Kidney tubule cell (primary cell): ENCODE measurements at regions not wholly inside any gene's neighbourhood (a gene's known extent, or its start where the extent isn't known, plus 50 kb on each side); places are given as distances from the start of the nearest gene placed in this dataset.
A peak's percentile ranks its signal among the peaks of the same experiment; 100 is the strongest.

Experiments used
- DNase-seq: peaks from one replicate; pipeline ENCODE4 v3.0.0-alpha.2; 2018; ENCODE audit warnings: low spot score

GRCh38 chr4:33334416-33334815 lies 2614.2 kb downstream of the PCDH7 start:
- DNase-seq = no peak

DNA sequence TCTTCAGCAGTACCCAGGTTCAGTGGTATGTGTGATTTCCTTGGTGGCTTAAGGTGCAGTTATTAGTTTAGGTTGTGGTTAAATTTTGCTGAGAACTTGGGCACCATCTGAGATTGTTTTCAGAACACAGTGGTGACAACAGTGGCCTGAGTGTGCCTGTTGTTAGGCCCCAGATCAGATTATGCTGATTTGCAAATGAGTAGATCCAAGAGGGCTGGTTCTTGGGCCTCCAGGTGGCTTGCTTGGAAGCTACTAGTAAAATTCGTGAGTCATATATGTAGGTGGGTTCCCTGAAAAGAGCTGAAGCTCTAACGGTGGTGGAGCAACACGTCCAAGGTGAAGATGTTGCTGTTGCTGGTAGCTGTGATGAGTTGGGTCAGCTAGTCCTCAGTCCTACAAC lies 2619.6 kb downstream of the PCDH7 start:
- DNase-seq = no peak

- DNase-seq = no peak
Observed at GRCh38 chr4:33340168-33340567, 2620.0 kb downstream of the PCDH7 start.

- no peak for DNase-seq
Observed at GRCh38 chr4:33349376-33349775, 2629.2 kb downstream of the PCDH7 start.

GRCh38 chr4:33357121-33357520 lies 2637.0 kb downstream of the PCDH7 start:
- DNase-seq = no peak

DNA sequence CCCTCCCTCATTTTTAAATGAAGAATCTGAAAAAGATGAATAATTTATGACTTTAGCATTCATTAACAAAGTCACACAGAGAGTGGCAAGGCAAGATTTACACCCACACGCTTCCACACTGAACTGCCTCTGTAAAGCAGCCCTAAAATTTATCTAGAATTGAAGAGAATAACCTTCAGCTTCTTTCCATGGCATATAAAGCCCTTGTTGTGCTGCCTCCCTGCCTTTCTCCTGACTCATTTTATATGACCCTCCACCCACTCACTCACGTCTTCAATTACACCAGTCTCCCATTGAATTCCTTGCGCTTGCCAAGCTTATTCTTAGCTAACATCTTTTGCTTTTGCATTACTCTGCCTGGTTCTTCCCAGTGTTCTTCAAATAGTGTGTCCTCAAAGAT lies 2649.3 kb downstream of the PCDH7 start:
- DNase-seq = peak; percentile 17

DNA sequence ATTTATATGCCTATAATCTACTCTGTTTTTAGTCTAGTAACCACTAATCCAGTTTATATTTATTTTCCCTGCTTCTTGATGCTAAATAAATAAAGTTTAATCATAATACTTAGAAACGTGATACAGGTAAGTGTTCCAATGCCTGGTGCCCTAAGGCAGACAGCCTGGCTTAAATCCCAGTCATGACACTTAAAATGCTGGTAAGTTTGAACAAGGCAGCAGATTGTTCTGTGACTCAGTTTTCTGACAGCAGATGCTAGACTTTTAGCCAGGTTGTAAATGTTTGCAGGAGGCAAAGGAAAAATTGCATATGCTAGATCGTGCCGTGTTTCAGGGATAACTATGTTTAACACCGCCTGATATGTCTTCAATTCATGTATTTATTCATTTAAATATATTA lies 2661.6 kb downstream of the PCDH7 start:
- no peak for DNase-seq

- DNase-seq = no peak
Observed at GRCh38 chr4:33386764-33387163, 2666.6 kb downstream of the PCDH7 start.

DNA sequence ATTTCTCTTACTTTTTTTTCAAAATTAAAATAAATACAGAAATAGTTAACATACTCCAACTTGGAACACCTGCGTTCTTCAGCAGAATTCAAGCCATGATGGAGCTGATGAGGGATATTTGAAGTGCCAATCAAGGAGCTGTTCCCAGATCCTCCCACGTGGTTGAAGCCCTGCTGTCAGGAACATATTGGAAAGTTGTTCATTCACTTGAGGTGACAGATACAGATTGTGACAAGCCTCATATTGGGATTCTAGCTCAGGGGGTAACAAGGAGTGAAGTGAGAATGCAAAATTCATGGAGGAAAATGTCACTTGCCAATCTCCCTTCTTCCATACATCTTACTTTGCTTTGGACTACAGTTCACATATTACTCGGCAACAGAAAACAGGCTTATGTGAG lies 2670.8 kb downstream of the PCDH7 start:
- DNase-seq = no peak

DNA sequence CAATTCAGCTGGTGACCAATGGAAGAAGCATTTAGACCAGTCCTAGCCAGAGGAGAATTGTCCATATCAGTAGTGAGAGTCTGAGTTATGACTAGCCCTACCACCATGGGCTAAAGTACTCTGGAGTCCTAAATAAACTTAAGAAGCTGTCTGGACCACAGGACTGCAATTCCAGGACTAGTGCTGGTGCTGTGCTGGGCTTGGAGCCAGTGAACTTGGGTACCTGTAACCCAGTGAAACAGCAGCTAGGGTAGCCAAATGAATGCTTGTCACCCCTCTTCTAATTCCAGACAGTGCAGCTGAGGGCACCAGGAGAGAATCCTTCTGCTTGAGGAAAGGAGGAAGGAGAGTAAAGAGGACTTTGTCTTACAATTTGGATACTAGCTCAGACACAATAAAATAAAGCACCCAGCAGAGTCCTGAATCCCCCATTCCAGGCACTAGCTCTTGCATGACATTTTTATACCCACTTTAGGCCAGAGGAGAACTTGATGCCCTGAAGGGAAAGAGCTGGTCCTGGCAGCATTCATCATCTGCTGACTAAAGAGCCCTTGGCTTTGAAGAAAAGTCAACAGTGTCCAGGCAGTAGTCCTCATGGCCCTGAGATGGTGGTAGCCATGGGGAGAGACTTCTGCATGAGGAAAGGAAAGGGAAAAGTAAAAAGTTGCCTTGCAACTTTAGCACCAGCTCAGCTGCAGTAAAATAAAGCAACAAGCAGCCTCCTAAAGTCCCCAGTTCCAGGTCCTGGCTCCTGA lies 2675.7 kb downstream of the PCDH7 start:
- DNase-seq = no peak

DNA sequence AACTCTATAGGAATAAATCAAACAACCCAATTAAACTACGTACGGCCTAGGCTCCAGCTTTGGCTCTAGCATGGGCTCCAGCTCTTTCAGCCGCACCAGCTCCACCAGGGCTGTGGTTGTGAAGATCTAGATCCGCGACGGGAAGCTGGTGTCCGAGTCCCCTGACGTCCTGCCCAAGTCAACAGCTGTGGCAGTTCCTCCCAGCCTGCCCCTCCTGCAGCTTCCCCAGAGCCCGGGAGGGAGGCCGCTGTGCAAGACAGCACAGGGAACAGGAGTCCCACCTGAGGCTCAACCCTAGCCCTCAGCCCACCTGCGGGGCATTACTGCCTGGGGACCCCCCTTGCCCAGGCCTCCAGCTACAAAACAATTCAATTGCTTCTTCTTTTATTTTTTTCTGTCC lies 2680.3 kb downstream of the PCDH7 start:
- no peak for DNase-seq

GRCh38 chr4:33407496-33407895 lies 2687.3 kb downstream of the PCDH7 start:
- DNase-seq = no peak

GRCh38 chr4:33411182-33411581 lies 2691.0 kb downstream of the PCDH7 start:
- peak; percentile 64 for DNase-seq

DNA sequence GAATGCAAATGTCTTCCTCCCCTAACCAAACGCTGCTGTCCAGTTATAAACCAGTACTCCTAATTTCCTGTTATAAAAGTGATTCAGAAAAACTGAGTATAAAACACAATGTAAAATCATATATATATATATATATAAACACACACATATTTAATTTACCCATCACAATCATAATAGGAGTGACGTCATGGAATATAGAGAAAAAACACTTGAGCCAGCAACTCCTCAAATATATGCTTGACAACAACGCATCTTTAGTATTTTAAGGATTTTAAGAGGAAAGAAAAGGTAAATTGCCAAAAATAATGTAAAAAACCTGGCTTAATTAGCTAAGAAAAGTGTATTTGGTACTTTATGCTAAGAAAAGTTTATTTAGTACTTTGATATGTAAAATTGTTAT lies 2701.7 kb downstream of the PCDH7 start:
- DNase-seq = no peak

GRCh38 chr4:33422656-33423055 lies 2702.5 kb downstream of the PCDH7 start:
- DNase-seq = no peak

DNA sequence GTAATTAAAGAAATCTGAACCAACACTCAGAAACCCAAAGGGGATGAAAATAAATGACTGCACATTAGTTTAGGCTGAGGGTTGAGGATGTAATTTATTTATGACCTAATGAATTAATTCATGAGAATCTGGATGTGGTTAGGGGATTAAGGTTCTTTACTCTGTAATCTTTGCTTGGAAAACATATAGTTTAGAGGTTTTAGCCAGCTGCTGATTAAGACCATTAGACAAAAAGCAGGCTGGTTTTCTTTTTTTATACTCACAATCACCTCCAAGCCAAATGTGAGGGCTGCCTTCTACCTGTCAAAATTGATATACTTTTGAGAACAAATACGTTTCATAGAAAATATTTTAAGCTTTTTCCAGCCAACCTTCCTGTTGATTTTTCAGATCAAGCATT lies 2705.8 kb downstream of the PCDH7 start:
- DNase-seq = no peak

DNA sequence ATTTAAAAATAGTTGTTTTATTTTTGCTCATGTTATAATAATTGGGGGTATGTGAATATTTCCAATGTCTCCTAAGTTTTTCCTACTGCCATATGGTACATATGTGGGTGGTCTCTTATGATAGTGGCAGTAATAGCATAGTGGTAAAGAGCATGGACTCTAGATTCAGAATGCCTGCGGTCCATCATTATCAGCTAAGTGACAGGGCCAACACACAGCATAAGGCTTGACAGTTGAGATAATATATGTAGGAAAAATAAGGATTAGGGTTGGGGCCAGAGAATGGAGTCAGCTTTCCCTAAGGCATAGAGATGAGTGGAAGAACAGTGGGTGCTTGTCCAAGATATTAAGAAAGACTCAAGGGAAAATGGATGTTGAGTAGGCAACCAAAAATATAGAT lies 2707.5 kb downstream of the PCDH7 start:
- no peak for DNase-seq

DNA sequence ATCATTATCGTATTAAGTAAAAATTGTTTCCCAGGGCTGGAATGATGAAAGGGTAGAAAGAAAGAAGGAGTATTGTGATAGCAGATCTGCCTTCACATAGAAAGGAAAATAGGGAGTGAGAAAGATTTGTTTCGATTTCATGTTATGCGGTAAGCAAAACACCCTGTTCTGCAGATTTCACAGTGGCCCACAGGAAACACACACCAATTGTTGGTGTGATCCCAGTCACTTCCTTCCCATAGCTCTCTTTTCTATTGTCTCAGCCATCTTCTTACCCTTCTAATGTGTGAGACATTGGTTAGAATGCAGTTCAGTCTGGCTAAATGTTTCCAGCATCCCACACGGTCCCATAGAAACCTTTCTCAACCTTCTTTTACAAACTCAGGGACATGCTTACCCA lies 2709.8 kb downstream of the PCDH7 start:
- DNase-seq = no peak

- no peak for DNase-seq
Observed at GRCh38 chr4:33437406-33437805, 2717.2 kb downstream of the PCDH7 start.

DNA sequence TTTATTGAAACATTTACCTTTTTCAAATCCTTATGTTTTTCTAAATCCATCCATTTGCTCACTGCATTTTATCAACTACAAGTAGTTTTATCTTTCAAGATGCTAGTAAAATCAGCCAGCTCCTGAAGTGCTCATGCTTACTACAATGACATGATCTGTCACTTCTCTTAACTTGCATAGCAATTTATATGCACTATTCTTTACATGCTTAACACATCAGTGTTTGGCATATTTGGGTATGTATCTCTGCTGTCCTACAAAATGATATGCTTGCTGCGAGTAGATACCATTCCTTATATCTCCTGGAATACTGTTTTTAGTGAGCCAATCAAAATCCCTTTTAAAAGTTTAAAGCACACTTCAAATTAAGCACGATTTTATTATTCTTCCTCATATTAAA lies 2726.8 kb downstream of the PCDH7 start:
- DNase-seq = no peak

DNA sequence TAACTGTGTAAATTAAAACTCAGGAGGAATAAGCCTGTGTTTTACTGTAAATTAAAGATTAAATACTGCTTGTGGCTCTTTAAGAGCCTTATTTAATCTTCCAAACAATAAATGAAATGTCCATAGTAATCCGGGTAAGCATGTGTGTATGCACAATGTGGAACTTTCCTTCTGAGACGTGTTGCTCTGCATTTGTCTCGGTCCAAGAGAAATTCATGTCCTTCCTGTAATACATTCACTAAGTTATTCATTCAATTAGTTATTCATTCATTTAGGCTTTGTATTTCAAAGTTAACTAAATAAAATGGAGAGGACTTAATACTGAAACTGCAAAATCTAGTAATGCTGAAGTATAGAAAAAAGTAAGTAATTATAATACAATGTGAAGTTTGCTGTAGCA lies 2728.8 kb downstream of the PCDH7 start:
- peak; percentile 35 for DNase-seq

DNA sequence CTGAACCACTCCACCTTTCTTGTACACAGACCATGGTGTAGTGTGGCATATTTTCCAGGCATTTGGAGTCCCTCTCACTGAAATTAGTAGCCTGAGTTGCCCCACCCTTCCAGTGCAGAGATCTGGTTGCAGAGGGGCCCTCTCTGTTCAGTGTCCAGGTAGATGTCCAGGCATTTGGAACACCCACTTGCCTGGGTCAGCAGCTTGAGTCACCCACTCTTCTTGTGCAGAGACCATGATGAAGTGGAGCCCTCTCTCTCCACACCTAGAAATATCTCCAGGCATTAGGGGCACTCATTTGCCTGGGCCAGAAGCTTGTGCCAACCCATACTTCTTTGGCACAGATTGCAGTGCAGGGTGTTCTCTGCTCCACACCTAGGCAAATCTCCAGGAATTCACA lies 2733.3 kb downstream of the PCDH7 start:
- DNase-seq = no peak

DNA sequence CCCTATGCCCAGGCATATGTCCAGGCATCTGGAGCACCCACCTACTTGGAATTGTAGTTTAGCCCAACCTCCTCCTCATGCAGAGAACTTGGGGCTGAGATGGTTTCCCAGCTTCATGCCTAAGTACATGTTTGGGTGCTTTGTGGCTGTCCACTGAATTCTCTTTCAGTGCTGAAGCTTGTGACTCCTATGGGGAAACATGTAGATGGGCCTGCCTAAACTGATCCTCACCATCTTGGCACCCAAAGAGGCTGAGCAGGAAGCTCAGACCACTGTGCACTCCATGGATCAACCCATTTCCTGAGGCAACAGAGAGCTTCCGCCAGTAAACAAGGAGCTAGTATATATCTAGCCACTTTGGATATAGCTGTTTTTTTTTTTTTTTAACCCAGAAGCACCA lies 2733.7 kb downstream of the PCDH7 start:
- no peak for DNase-seq

GRCh38 chr4:33465565-33465964 lies 2745.4 kb downstream of the PCDH7 start:
- no peak for DNase-seq

- DNase-seq = no peak
Observed at GRCh38 chr4:33467291-33467690, 2747.1 kb downstream of the PCDH7 start.
